Central memory CD8-positive, alpha-beta T cell (primary cell): ENCODE measurements at regions not wholly inside any gene's neighbourhood (a gene's known extent, or its start where the extent isn't known, plus 50 kb on each side); places are given as distances from the start of the nearest gene placed in this dataset.

Source experiments
- ATAC-seq: fragments of 150-1000 bp; cut with Tn5 transposase; replicated peaks from 2 replicates; pipeline ENCODE4 v1.10.0; 2022; ENCODE audit warnings: mild to moderate bottlenecking, moderate FRiP score, moderate number of reproducible peaks; ENCODE audit not compliant: poor library complexity, severe bottlenecking; ENCODE audit errors: extremely low read depth
- DNase-seq, 2 donors: peaks; one replicate each; pipeline ENCODE4 v3.0.0; 2021; ENCODE audit warnings: low spot score in 2 of 2
- H3K27ac Mint-ChIP-seq: one replicate; pipeline ENCODE4 v1.8.0; 2022; ENCODE audit warnings: low read depth, mild to moderate bottlenecking, moderate library complexity, mixed read lengths
- H3K27me3 Mint-ChIP-seq: one replicate; pipeline ENCODE4 v1.8.0; 2022; ENCODE audit warnings: mixed read lengths
- H3K36me3 Mint-ChIP-seq: one replicate; pipeline ENCODE4 v1.8.0; 2022; ENCODE audit warnings: mild to moderate bottlenecking, moderate library complexity, mixed read lengths; ENCODE audit not compliant: insufficient read depth
- H3K4me1 Mint-ChIP-seq: one replicate; pipeline ENCODE4 v1.8.0; 2022; ENCODE audit warnings: mixed read lengths
- H3K4me3 Mint-ChIP-seq: one replicate; pipeline ENCODE4 v1.8.0; 2022; ENCODE audit warnings: mild to moderate bottlenecking, moderate library complexity, mixed read lengths
- H3K9me3 Mint-ChIP-seq: one replicate; pipeline ENCODE4 v1.8.0; 2022; ENCODE audit warnings: mixed read lengths

DNA sequence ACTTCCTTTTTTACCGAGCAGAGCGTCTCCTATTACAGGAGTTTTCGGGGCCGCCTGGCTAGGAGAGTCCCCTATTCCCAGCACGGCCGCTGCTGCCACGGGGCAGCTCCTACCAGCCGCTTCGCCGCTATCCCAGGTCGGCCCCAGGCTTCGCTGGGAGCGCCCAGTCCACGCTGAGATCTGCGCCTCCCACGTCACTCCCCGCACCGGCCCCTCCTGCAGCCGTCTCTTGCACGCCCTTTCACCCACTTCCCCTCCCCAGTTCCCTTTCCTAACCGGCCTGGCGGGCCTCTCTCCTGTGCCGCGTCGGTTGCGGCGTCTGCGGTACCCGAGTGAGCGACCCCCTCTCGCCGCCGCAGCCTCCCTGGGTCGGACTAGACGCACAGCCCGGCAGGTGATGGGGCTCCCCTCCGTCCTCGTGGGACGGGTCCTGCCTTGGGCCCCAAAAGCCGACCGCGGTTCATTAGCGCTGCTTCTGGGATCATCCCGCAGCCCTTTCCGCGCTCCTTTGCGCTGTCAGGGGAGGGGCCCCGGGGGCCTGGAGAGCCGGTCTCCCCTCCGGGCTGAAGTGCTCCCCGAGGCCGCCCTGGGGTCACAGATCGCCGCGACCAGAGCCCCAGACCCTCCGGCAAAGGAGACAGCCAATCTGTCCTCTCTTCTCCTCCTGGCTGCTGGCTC lies 1318.4 kb downstream of the TMEM121 start:
- H3K27ac Mint-ChIP-seq: peak overlapping the region; percentile 93
- peak overlapping the region; percentile 94 for H3K4me3 Mint-ChIP-seq
- ATAC-seq (peak; percentile 81), DNase-seq (peak; percentile 41 to 51)
- no peaks in the 10 kb centered on the region for H3K27me3 Mint-ChIP-seq
- peaks cover 29% of the 10 kb centered on the region for H3K4me1 Mint-ChIP-seq
- H3K9me3 Mint-ChIP-seq: no peaks in the 10 kb centered on the region
- peaks cover 1% of the 10 kb centered on the region for H3K36me3 Mint-ChIP-seq

- Mint-ChIP-seq H3K4me1 (peaks cover 29% of the 10 kb centered on the region), H3K27me3 (no peaks in the 10 kb centered on the region), H3K4me3 (peak overlapping the region; percentile 94), H3K9me3 (no peaks in the 10 kb centered on the region), H3K36me3 (peaks cover 1% of the 10 kb centered on the region), H3K27ac (peak overlapping the region; percentile 93)
- ATAC-seq: no peak
- no peak for DNase-seq
Measured at GRCh38 chr14:106845286-106846087, 1319.1 kb downstream of the TMEM121 start.

DNA sequence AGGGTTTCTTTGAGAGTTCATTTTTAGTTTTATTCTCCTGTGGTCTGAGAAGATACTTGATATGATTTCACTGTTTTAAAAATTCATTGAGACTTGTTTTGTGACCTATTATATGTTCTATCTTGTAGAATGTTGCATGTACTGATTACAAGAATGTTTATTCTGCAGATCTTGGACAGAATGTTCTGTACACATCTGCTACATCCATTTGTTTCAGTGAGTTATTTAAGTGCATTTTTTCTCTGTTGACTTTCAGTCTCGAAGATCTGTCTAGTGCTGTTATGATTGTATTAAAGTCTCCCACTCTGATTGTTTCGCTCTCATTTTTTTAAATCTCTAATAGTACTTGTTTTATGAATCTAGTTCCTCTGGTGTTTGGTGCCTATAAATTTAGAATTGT lies 1319.8 kb downstream of the TMEM121 start:
- Mint-ChIP-seq H3K4me1 (peaks cover 29% of the 10 kb centered on the region), H3K36me3 (peaks cover 2% of the 10 kb centered on the region), H3K27ac (peak overlapping the region; percentile 93), H3K27me3 (no peaks in the 10 kb centered on the region), H3K4me3 (peak overlapping the region; percentile 94), H3K9me3 (no peaks in the 10 kb centered on the region)
- DNase-seq (no peak), ATAC-seq (no peak)

- ATAC-seq (no peak), DNase-seq (no peak)
- Mint-ChIP-seq H3K27me3 (no peaks in the 10 kb centered on the region), H3K4me3 (no peak overlapping the region), H3K36me3 (peaks cover 3% of the 10 kb centered on the region), H3K4me1 (peaks cover 19% of the 10 kb centered on the region), H3K27ac (no peak overlapping the region), H3K9me3 (no peaks in the 10 kb centered on the region)
Measured at GRCh38 chr14:106848330-106849121, 1322.1 kb downstream of the TMEM121 start.

DNA sequence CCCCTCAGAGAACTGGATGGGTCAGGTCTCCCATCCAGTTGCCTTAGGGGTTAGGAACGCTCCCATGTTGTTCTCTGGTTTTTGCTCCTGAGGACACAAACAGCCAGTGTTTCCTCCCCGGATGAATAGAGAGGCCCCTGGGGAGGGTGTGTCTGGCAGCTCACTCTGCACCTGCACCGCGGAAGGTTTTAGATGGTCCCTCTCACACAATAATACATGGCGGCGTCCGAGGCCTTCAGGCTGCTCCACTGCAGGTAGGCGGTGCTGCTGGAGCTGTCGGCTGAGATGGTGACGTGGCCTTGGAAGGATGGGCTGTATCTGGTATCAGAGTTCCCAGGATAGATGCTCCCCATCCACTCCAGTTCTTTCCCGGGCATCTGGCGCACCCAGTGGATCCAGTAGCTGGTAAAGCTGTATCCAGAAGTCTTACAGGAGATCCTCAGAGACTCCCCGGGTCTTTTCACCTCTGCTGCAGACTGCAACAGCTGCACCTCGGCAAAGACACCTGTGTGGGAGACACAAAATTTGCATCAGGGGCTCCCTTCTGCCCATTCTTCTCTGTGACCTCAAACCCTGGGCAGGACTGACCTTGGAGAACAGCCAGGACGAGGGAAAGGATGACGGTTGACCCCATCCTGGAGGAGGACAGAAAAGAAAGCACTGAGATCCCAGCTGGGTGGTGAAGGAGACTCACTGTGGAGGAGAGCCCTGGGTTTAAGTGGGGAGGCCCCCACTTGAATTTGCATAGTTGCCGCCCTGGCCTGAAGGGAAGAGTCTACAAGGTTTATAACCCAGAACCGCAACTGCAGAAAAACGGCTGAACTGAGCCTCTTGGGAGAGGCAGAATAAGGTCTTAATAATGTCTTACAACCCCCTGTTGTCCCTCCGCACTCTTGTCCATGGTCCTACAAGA lies 1324.8 kb downstream of the TMEM121 start:
- Mint-ChIP-seq H3K9me3 (no peaks in the 10 kb centered on the region), H3K27ac (no peak overlapping the region), H3K4me3 (no peak overlapping the region), H3K36me3 (peaks cover 2% of the 10 kb centered on the region), H3K27me3 (peaks cover 2% of the 10 kb centered on the region), H3K4me1 (peaks cover 7% of the 10 kb centered on the region)
- DNase-seq (no peak), ATAC-seq (no peak)

DNA sequence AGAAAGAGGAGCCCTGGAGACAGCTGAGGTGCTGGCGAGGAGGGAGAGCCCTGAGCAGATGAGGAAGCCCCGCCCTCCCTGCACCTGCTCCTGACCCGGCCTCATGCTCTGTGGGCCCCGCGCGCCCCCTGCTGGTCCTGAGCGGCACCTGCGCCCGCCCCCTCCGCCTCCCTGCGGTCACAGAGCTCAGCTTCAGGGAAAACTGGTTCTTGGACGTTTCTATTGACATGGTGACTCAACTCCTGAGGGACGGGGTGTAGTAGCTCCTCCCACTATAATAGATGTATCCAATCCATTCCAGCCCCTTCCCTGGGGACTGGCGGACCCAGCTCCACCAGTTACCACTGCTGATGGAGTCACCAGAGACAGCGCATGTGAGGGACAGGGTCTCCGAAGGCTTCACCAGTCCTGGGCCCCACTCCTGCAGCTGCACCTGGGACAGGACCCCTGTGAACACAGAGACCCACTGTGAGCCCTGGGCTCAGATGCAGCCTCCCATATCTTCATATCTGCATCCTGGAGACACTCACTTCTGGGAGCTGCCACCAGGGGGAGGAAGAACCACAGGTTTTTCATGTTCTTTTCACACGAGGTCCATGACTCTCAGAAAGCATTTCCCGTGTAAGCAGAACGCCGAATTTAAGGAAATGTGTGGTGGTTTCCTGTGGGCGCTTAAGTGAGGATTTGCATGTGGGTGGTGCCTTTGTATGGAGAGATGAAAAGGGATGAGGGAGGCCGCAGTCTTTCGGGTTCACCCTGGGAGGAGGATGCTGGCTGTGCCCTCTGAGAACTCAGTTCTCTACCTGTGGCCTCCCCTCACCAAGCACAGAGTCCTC lies 1346.4 kb downstream of the TMEM121 start:
- H3K36me3 Mint-ChIP-seq: no peaks in the 10 kb centered on the region
- peaks cover 61% of the 10 kb centered on the region for H3K27me3 Mint-ChIP-seq
- H3K27ac Mint-ChIP-seq: no peak overlapping the region
- DNase-seq (peak; percentile 72 to 76), ATAC-seq (peak; percentile 80)
- peak overlapping the region; percentile 38 for H3K4me3 Mint-ChIP-seq
- no peaks in the 10 kb centered on the region for H3K9me3 Mint-ChIP-seq
- H3K4me1 Mint-ChIP-seq: peaks cover 10% of the 10 kb centered on the region

- Mint-ChIP-seq H3K4me3 (no peak overlapping the region), H3K4me1 (peaks cover 10% of the 10 kb centered on the region), H3K36me3 (peaks cover 2% of the 10 kb centered on the region), H3K9me3 (no peaks in the 10 kb centered on the region), H3K27me3 (peaks cover 53% of the 10 kb centered on the region), H3K27ac (no peak overlapping the region)
- DNase-seq: no peak
- ATAC-seq: no peak
Measured at GRCh38 chr14:106874350-106874749, 1348.0 kb downstream of the TMEM121 start.

DNA sequence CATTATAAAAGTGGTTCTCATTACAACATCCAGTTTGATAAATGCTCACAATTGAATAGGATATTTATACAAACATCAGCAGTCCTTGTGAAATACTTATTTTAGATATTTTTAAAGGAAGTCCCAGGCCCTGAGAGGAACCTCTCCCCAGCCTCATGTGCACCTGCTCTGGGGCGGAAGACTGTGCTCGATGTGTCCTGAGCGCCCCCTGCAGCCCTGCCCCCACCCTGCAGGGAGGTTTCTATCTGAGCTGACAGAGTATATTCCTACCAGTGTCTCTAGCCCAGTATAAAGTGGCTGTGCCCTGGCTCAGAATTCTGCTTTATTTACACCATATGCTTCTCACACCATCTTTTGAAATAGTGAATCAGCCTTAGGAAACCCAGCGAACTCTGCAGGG lies 1349.1 kb downstream of the TMEM121 start:
- H3K4me1 Mint-ChIP-seq: peaks cover 10% of the 10 kb centered on the region
- DNase-seq: no peak
- peaks cover 41% of the 10 kb centered on the region for H3K27me3 Mint-ChIP-seq
- no peaks in the 10 kb centered on the region for H3K9me3 Mint-ChIP-seq
- ATAC-seq: no peak
- H3K36me3 Mint-ChIP-seq: peaks cover 2% of the 10 kb centered on the region
- no peak overlapping the region for H3K4me3 Mint-ChIP-seq
- no peak overlapping the region for H3K27ac Mint-ChIP-seq

DNA sequence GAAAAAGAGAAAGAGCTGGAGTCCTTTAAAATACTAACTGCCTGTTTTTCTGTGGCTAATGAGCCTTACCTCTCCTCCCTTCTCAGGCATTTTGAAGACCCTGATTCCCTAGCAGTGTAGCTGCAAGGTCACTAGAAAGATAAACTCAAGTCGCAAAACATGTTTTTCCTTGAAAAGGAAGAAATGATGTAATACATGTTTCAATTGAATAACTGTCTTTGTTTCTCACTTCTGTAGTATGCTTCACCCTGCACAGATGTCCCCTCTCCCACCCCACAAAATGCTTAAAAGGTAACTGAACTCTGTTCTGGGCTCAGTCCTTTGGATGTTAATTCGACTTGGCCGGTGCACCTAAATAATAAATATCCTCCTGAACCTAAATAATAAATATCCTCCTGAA lies 1350.3 kb downstream of the TMEM121 start:
- Mint-ChIP-seq H3K9me3 (no peaks in the 10 kb centered on the region), H3K4me1 (peaks cover 10% of the 10 kb centered on the region), H3K27me3 (peaks cover 35% of the 10 kb centered on the region), H3K4me3 (no peak overlapping the region), H3K27ac (no peak overlapping the region), H3K36me3 (peaks cover 2% of the 10 kb centered on the region)
- ATAC-seq: no peak
- DNase-seq: no peak

DNA sequence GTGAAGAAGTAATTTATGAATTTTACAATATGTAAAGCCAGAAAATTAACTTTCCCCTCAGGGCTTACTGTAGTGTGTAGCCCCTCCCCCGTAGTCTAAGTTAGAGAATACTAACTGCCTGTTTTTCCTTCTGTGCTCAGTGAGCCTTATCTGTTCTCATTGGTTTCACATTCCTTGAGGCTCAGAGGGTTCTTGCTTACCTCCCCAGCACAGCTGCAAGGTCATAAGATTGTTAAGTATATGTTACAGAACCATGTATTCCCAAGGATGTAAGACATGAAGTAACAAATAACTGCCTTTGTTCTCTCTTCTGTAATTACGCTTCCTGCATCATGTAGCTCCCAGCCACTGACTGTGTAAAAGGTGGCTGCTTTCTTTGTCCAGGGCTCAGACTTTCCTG lies 1351.1 kb downstream of the TMEM121 start:
- H3K4me1 Mint-ChIP-seq: peaks cover 9% of the 10 kb centered on the region

DNA sequence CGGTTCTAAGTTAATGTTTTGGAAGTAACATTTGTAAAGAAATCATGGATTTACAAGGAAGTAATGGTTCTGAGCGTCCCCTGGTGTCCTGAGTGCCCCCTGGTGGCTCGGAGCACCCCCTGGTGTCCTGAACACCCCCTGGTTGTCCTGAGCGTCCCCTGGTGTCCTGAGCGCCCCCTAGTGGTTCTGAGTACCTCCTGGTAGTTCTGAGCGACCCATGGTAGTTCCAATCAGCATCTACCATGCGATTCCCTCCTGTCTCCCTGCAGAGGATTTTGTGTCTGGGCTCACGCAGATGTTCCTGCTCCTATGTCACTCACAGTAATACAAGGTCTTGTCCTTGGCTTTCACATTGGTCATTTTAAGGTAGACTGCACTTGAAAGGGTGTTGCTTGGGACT lies 1352.9 kb downstream of the TMEM121 start:
- H3K27me3 Mint-ChIP-seq: peaks cover 35% of the 10 kb centered on the region
- DNase-seq: no peak
- H3K4me3 Mint-ChIP-seq: no peak overlapping the region
- H3K27ac Mint-ChIP-seq: no peak overlapping the region
- H3K4me1 Mint-ChIP-seq: no peaks in the 10 kb centered on the region
- H3K9me3 Mint-ChIP-seq: no peaks in the 10 kb centered on the region
- H3K36me3 Mint-ChIP-seq: peaks cover 2% of the 10 kb centered on the region
- ATAC-seq: no peak

More for the DNA sequence above, 1351.1 kb downstream of the TMEM121 start:
- no peak for ATAC-seq
- H3K9me3 Mint-ChIP-seq: no peaks in the 10 kb centered on the region
- peaks cover 2% of the 10 kb centered on the region for H3K36me3 Mint-ChIP-seq
- H3K4me3 Mint-ChIP-seq: no peak overlapping the region
- H3K27me3 Mint-ChIP-seq: peaks cover 35% of the 10 kb centered on the region
- no peak for DNase-seq
- no peak overlapping the region for H3K27ac Mint-ChIP-seq
